Activated T-cell treated with anti-CD3 and anti-CD28 coated beads for 1 hour (primary cell): ENCODE measurements at regions not wholly inside any gene's neighbourhood (a gene's known extent, or its start where the extent isn't known, plus 50 kb on each side); places are given as distances from the start of the nearest gene placed in this dataset.
"Not testable (repeated sequence)": the region's sequence is repeated elsewhere in the genome, so short reads cannot be mapped to it uniquely, and the experiment has no call there.

Source experiments
- DNase-seq: peaks from one replicate; pipeline ENCODE4 v3.0.0-alpha.2; 2020; ENCODE audit warnings: low read depth

GRCh38 chr16:6726621-6727020, 606.0 kb upstream of the RBFOX1 start:
- DNase-seq, result no peak

- no peak for DNase-seq
These were observed 606.9 kb upstream of the RBFOX1 start for GRCh38 chr16:6725634-6726331.

GRCh38 chr16:6725206-6725605, 607.4 kb upstream of the RBFOX1 start:
- DNase-seq, result not testable (repeated sequence)

GRCh38 chr16:6722786-6723185, 609.9 kb upstream of the RBFOX1 start:
- DNase-seq, result no peak

- DNase-seq, result no peak
These were observed 618.1 kb upstream of the RBFOX1 start for GRCh38 chr16:6714510-6714909.

DNA sequence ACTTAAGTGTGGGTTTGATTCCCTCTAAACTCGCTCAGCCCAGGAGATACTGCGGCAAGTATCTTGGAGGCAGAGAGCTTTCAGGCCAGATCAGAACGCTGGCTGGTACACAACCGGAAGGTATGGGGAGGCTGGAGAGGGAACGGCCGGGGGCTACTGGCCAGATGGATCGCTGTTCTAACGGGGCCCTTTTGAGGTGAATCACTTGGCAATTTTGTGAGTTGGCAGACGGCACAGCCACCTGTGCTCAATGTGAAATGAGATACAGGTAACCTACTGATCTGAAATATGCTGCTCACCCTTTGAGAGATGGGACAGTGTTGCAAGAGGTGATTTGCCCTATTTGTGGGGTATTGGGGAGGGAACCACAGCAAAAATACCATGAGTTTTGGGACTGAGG, 622.9 kb upstream of the RBFOX1 start:
- DNase-seq, result no peak

DNA sequence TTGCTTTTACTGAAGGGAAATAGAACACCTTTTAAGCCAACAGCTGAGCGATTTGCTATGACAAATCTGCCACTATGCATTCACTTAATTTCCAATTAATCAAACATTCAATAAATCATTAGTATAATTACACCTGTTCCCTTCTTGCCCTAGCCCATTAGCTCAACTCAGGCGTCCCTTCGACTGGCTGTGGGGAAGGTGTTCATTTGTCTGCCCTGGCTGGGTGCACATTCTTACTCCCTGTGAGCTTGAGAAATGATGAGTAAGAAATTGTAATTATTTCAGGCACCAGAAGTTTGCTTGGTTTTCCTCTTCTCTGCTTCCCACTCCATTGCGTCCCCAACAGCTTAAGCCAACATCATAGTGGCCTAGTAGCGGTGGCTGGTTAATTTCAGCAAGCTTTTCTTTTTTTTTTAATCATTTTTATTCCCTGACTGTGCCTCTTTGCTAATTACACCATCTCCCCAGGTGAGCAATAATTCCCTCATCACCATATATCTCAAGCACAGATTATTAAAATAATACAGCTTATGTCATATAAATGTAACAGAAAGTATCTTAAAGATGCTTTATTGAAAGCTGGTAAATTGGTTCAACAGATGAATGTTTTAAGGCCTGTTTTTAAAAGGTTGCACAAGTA, 623.9 kb upstream of the RBFOX1 start:
- no peak for DNase-seq

DNA sequence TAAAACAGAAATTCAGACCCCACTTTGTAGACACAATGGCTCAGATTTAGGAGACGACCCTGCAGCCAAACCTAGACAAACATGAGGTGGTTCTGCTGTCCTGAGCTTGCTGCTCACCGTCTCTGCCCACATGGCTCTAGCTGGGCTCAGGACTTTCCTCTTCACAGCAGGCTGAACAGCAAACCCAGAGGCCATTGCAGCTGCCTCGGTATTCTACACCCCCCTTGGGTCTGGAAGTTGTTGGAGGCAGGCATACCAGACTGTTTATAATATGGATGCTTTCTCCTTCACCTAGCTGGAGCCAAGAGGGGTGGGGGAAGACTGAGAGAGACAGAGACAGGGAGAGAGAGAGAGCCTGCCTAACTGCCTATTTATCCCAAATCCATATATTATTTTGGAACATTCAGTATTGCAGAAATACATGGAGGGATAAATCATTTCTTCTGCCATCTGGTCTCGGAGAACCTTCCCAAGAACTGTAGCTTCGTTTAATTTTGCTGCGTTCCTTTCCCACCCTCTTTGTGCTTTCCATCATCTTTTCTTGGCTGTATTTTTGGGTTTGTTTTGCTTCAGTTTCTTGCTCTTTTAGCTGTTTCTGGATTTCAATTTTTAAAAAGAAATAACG, 628.2 kb upstream of the RBFOX1 start:
- DNase-seq, result no peak

GRCh38 chr16:6701096-6701495, 631.5 kb upstream of the RBFOX1 start:
- no peak for DNase-seq

GRCh38 chr16:6698548-6698947, 634.1 kb upstream of the RBFOX1 start:
- DNase-seq, result no peak

DNA sequence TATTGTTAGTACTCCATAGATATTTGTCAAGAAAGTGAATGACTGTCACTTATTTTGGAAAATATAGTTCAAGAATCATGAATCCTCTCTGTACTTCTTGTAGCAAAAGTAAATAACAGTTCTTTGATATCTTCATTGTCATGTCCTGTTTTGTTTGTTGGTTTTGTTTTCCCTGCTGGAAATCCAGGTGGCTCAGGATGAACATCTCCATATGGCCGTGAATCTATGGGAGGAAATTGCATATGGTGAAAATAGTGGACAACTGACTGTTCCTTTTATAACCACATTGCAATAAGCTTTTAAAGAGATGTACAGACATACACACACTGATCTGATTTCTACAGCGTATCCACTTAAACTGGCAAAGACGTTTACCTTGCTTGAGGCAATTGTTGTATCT, 637.0 kb upstream of the RBFOX1 start:
- DNase-seq, result no peak

- DNase-seq, result no peak
These were observed 638.0 kb upstream of the RBFOX1 start for GRCh38 chr16:6694636-6695035.

DNA sequence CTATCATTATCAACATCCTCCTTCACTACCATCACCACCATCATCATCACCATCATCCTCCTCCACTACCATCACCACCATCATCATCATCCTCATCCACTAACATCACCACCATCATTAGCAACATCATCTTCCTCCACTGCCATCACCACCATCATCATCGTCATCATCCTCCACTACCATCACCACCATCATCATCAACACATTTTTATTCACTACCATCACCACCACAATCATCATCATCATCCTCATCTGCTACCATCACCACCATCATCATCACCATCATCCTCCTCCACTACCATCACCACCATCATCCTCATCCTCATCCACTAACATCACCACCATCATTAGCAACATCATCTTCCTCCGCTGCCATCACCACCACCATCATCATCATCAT, 639.2 kb upstream of the RBFOX1 start:
- DNase-seq, result not testable (repeated sequence)

- DNase-seq, result no peak
These were observed 639.8 kb upstream of the RBFOX1 start for GRCh38 chr16:6692874-6693273.

DNA sequence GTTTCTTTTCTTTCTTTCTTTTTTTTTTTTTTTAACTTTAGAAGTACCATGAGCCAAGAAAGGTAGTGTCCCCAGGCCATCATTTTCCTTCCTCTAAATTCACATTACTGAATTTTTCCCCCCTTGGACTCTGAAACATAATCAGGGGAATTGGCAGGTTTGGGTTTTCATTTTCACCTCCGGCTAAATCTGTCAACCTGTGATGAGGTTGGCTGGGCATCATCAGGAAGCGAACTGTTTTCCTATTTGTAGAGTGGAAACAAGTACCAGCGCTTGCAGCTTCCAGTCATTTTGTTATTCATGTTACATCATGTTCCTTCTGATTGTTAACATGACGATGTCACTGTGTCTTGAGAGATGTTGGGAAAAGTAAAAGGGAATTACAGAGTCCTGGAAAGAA, 641.9 kb upstream of the RBFOX1 start:
- no peak for DNase-seq

DNA sequence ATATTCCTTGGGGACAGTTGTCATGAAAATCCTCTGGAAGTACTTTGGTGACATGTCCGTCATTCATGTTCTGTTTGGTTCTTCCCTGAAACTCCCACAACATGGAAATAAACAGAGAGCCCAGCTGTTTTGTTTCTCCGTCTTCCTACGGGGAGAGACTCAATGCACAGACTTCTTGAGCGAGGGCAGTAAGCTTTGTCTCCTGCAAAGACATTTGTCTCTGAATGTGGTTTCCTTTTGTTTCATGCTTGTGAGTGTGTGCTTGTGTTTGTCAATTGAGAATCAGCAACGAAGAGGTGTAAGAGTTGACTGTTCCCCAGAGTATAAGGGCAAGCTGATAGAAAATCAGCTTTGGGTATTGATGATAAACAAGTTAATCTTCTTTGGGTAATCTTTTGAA, 643.0 kb upstream of the RBFOX1 start:
- DNase-seq, result no peak

GRCh38 chr16:6687593-6687992, 645.1 kb upstream of the RBFOX1 start:
- DNase-seq, result no peak

GRCh38 chr16:6684076-6684673, 648.5 kb upstream of the RBFOX1 start:
- no peak for DNase-seq

DNA sequence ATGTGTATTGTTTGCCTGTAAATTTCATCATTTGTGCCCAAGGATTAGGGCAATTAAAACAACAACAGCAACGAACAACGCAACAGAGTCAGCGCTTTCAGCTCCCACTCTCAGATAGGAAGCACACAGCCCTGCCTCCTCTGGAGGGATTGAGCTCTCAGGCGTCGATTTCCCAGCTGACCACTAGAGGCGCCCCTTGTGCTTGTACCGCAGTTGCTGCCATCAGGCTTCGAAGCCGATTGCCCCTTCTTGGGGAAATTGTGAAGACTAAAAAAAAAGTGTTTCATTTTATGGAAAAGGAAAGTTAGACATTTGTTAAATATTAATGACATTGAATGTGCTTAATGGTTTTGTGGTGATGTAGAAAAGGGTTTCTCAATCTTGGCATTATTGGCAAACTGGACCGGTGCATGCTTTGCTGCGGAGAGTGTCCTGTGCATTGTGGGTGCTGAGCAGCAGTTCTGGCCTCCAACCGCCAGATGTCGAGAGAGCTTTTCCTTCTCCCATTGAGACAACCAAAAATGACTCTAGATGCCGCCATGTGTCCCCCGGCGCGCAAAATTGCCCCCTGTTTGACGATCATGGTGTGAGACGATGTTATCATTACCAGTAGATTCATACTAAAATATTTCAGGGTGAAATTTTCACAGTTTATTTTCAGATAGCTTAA, 650.4 kb upstream of the RBFOX1 start:
- DNase-seq, result no peak

GRCh38 chr16:6678586-6678985, 654.1 kb upstream of the RBFOX1 start:
- DNase-seq, result no peak

GRCh38 chr16:6674071-6674470, 658.6 kb upstream of the RBFOX1 start:
- DNase-seq, result no peak

DNA sequence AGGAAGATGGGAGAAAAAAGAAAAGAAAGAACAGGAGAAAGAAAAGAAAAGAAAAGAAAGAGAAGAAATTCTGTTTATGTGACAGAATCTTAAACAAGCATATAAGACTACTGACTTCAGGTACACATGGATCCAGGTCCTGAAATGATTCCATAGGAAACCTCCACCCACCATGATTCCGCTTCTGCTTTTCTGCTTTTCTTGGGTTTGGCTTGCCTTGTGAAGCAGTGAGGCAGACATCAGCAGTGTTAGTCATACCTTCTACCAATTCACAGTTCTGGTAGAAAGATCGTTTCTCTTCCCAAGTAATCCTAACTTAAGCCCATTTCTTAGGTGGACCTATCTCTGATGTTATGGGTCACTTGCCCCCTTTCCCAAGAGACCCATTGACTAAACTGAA, 660.1 kb upstream of the RBFOX1 start:
- DNase-seq, result no peak

DNA sequence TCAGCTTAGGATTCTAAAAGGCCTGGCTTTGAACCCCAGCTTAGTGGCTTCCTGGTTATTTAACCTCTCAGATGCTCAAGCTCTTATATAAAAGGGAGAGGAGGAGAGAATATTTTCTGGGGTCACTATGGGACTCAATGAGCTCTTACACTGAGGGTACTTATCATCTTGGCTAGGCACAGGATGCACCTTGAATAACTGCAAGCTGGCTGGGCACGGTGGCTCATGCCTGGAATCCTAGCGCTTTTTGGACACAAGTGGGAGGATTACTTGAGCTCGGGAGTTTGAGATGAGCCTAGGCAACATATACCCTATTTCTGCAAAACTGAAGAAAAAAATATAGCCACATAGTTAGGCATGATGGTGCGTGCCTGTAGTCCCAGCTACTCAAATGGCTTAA, 665.3 kb upstream of the RBFOX1 start:
- DNase-seq, result no peak
